Activated CD4-positive, alpha-beta T cell treated with anti-CD3 and anti-CD28 coated beads, Interleukin-2, amount 10 ng/mL, durations not matched to agents 7 days and 5 days (primary cell): ENCODE measurements at regions not wholly inside any gene's neighbourhood (a gene's known extent, or its start where the extent isn't known, plus 50 kb on each side); places are given as distances from the start of the nearest gene placed in this dataset.

Experiments
- CTCF ChIA-PET: fragments of 350-600 bp; sonication (Branson Sonifier 250); formaldehyde crosslinking; loops from one replicate; lab custom pipeline; 2021; ENCODE audit warnings: antibody characterized with exemption; lab: Charles Lee
- POLR2A ChIA-PET: fragments of 350-600 bp; sonication (Branson Sonifier 250); formaldehyde crosslinking; loops from one replicate; lab custom pipeline; 2021; ENCODE audit warnings: antibody characterized with exemption; lab: Charles Lee
- DNase-seq: peaks from one replicate; pipeline ENCODE4 v3.0.0-alpha.2; 2020
- H3K27ac Mint-ChIP-seq: one replicate; pipeline ENCODE4 v1.8.0; 2021; ENCODE audit warnings: mild to moderate bottlenecking, moderate library complexity, mixed read lengths
- H3K27me3 Mint-ChIP-seq: one replicate; pipeline ENCODE4 v1.8.0; 2021; ENCODE audit warnings: mixed read lengths
- H3K36me3 Mint-ChIP-seq: one replicate; pipeline ENCODE4 v1.8.0; 2021; ENCODE audit warnings: low read depth, mixed read lengths
- H3K4me1 Mint-ChIP-seq: one replicate; pipeline ENCODE4 v1.8.0; 2021; ENCODE audit warnings: mixed read lengths
- H3K4me3 Mint-ChIP-seq: one replicate; pipeline ENCODE4 v1.8.0; 2021; ENCODE audit warnings: mild to moderate bottlenecking, moderate library complexity, mixed read lengths
- H3K9me3 Mint-ChIP-seq: one replicate; pipeline ENCODE4 v1.8.0; 2021; ENCODE audit warnings: mixed read lengths

- CTCF ChIA-PET = interaction anchor here (0.6 to 1.0 kb wide), 2 partner anchors 9 to 624 kb away, joined by 3 read pairs; no protein-coding TSS in a partner anchor
- Mint-ChIP-seq H3K4me3 (no peak overlapping the region), H3K27me3 (peaks cover 6% of the 10 kb centered on the region), H3K9me3 (no peaks in the 10 kb centered on the region), H3K4me1 (peaks cover 2% of the 10 kb centered on the region), H3K27ac (no peak overlapping the region), H3K36me3 (no peaks in the 10 kb centered on the region)
- POLR2A ChIA-PET = no interaction called here
- DNase-seq = peak; percentile 90
These were observed 193.0 kb downstream of the MELK start for GRCh38 chr9:36765468-36766341.

GRCh38 chr9:36768677-36769076 lies 196.0 kb downstream of the MELK start:
- no peaks in the 10 kb centered on the region for H3K9me3 Mint-ChIP-seq
- no peak overlapping the region for H3K27ac Mint-ChIP-seq
- CTCF ChIA-PET = no interaction called here
- DNase-seq = no peak
- H3K4me1 Mint-ChIP-seq = peaks cover 2% of the 10 kb centered on the region
- no peak overlapping the region for H3K4me3 Mint-ChIP-seq
- peaks cover 13% of the 10 kb centered on the region for H3K27me3 Mint-ChIP-seq
- no peaks in the 10 kb centered on the region for H3K36me3 Mint-ChIP-seq
- POLR2A ChIA-PET = no interaction called here

DNA sequence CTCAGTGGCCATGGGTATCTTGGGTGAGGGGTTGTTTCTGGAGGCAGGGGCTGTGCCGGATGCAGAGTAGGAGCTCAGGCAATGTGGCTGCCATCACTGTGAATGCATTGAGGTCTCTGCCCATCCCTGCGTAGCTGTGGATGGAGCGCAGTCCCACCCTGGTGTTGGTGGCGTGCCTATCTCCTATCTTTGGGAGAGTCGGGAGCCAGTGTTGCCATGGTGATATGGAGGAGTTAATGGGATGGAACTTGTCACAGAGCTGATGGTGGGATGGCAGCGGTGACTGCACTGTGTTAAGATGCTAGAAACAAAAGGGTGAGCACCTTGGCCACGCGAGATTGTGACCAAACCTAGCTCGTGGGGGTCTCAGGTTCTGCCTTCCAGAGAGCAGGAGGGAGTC lies 197.3 kb downstream of the MELK start:
- Mint-ChIP-seq H3K36me3 (no peaks in the 10 kb centered on the region), H3K27me3 (peaks cover 13% of the 10 kb centered on the region), H3K27ac (no peak overlapping the region), H3K9me3 (no peaks in the 10 kb centered on the region), H3K4me1 (peaks cover 2% of the 10 kb centered on the region), H3K4me3 (no peak overlapping the region)
- CTCF ChIA-PET = no interaction called here
- DNase-seq = no peak
- POLR2A ChIA-PET = no interaction called here

GRCh38 chr9:36772449-36773403 lies 200.0 kb downstream of the MELK start:
- POLR2A ChIA-PET = interaction anchor here (0.6 kb wide), 1 partner anchor 51 kb away, joined by 3 read pairs; no protein-coding TSS in a partner anchor
- Mint-ChIP-seq H3K9me3 (no peaks in the 10 kb centered on the region), H3K27me3 (peaks cover 11% of the 10 kb centered on the region), H3K27ac (no peak overlapping the region), H3K4me3 (no peak overlapping the region), H3K4me1 (no peaks in the 10 kb centered on the region), H3K36me3 (no peaks in the 10 kb centered on the region)
- CTCF ChIA-PET = no interaction called here
- DNase-seq = no peak

DNA sequence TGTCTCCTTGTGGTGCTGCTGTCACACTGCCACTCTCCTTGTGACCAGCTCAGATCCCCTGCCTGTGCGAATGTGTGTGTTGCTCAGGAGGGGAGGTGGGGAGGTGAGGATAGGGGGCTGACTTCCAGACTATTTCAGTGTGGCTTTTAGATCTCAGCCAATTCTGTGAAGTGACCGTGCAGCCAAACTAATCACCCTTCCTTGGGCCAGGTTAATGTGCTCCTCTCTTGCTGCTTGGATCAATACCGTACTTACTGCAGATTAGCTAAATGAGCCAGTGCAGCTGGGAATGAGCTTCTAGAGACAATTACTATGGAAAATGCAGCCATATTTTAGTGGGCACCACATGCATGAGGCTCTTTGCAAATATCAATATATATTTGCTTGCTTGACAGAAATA lies 206.0 kb downstream of the MELK start:
- ChIA-PET CTCF (interaction anchor here (0.6 kb wide), 1 partner anchor 230 kb away, joined by 4 read pairs; no protein-coding TSS in a partner anchor), POLR2A (no interaction called here)
- no peak for DNase-seq
- no peak overlapping the region for H3K27ac Mint-ChIP-seq
- peaks cover 29% of the 10 kb centered on the region for H3K27me3 Mint-ChIP-seq
- H3K4me3 Mint-ChIP-seq = no peak overlapping the region
- no peaks in the 10 kb centered on the region for H3K4me1 Mint-ChIP-seq
- no peaks in the 10 kb centered on the region for H3K9me3 Mint-ChIP-seq
- H3K36me3 Mint-ChIP-seq = no peaks in the 10 kb centered on the region

- POLR2A ChIA-PET = no interaction called here
These were observed 206.9 kb downstream of the MELK start for GRCh38 chr9:36779582-36779981.

GRCh38 chr9:36780186-36780585 lies 207.5 kb downstream of the MELK start:
- Mint-ChIP-seq H3K4me3 (no peak overlapping the region), H3K9me3 (no peaks in the 10 kb centered on the region), H3K27me3 (peaks cover 29% of the 10 kb centered on the region), H3K4me1 (no peaks in the 10 kb centered on the region), H3K27ac (no peak overlapping the region), H3K36me3 (no peaks in the 10 kb centered on the region)
- ChIA-PET POLR2A (no interaction called here), CTCF (no interaction called here)
- DNase-seq = no peak

More at GRCh38 chr9:36779582-36779981, 206.9 kb downstream of the MELK start:
- DNase-seq = no peak
- Mint-ChIP-seq H3K36me3 (no peaks in the 10 kb centered on the region), H3K9me3 (no peaks in the 10 kb centered on the region), H3K4me3 (no peak overlapping the region), H3K27me3 (peaks cover 29% of the 10 kb centered on the region), H3K4me1 (no peaks in the 10 kb centered on the region), H3K27ac (no peak overlapping the region)
- CTCF ChIA-PET = no interaction called here

DNA sequence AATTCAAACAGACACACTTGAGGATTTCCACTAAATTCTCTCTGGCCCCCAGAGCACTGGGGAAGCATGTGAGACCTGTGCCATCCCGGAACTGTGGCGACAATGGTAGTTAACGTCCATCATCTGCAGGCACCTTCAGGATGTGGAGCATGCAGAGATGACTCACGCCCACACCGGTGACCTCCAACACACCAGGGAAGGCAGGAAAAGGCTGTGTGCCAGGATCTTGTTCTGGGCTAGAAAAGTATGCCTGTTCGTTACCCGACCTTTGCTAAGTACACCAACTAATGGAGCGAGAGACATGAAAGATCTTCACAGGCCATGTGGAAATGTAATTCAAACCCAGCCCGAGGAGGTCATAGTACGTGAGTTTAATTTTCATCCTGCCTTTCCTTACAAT lies 208.8 kb downstream of the MELK start:
- H3K4me1 Mint-ChIP-seq = no peaks in the 10 kb centered on the region
- CTCF ChIA-PET = no interaction called here
- no peak overlapping the region for H3K27ac Mint-ChIP-seq
- POLR2A ChIA-PET = no interaction called here
- no peak for DNase-seq
- H3K36me3 Mint-ChIP-seq = no peaks in the 10 kb centered on the region
- H3K4me3 Mint-ChIP-seq = no peak overlapping the region
- H3K27me3 Mint-ChIP-seq = peaks cover 29% of the 10 kb centered on the region
- no peaks in the 10 kb centered on the region for H3K9me3 Mint-ChIP-seq
